ENCODE measurements at regions not wholly inside any gene's neighbourhood (a gene's known extent, or its start where the extent isn't known, plus 50 kb on each side); places are given as distances from the start of the nearest gene placed in this dataset.

- H3K27ac ChIP-seq: no peak overlapping the region
- TF ChIP-seq ZFX (IDR thresholded peaks at IDR 0.05): no peak
Measured at GRCh38 chr15:93488296-93488713, 399.3 kb upstream of the RGMA start.

GRCh38 chr15:93486407-93487117 is 397.6 kb upstream of the RGMA start:
- peak; percentile 19; the same call in 1 of the 2 replicates for TF ChIP-seq CTCF (conservative IDR thresholded peaks at IDR 0.05)
- TF ChIP-seq ZFX (IDR thresholded peaks at IDR 0.05): no peak
- H3K27ac ChIP-seq: no peak overlapping the region

GRCh38 chr15:93485438-93486327 is 396.7 kb upstream of the RGMA start:
- TF ChIP-seq CTCF (conservative IDR thresholded peaks at IDR 0.05) (peak; percentile 50), ZFX (IDR thresholded peaks at IDR 0.05) (no peak)
- no peak overlapping the region for H3K27ac ChIP-seq

GRCh38 chr15:93483923-93484322 is 394.9 kb upstream of the RGMA start:
- no peak overlapping the region for H3K27ac ChIP-seq
- TF ChIP-seq CTCF (conservative IDR thresholded peaks at IDR 0.05): no peak
- TF ChIP-seq ZFX (IDR thresholded peaks at IDR 0.05): no peak

GRCh38 chr15:93482731-93483130 is 393.7 kb upstream of the RGMA start:
- H3K27ac ChIP-seq: no peak overlapping the region
- TF ChIP-seq ZFX (IDR thresholded peaks at IDR 0.05) (no peak), CTCF (conservative IDR thresholded peaks at IDR 0.05) (no peak)

- TF ChIP-seq CTCF (conservative IDR thresholded peaks at IDR 0.05): no peak
- no peak for TF ChIP-seq ZFX (IDR thresholded peaks at IDR 0.05)
- H3K27ac ChIP-seq: no peak overlapping the region
Measured at GRCh38 chr15:93479715-93480114, 390.7 kb upstream of the RGMA start.

GRCh38 chr15:93478947-93479346 is 389.9 kb upstream of the RGMA start:
- H3K27ac ChIP-seq: no peak overlapping the region
- TF ChIP-seq ZFX (IDR thresholded peaks at IDR 0.05): no peak
- TF ChIP-seq CTCF (conservative IDR thresholded peaks at IDR 0.05): no peak

Measured in C4-2B (cell line).